HEK293 (cell line): ENCODE measurements at regions not wholly inside any gene's neighbourhood (a gene's known extent, or its start where the extent isn't known, plus 50 kb on each side); places are given as distances from the start of the nearest gene placed in this dataset.

Experiments
- MEIS1 ChIP-seq: sonication (generic); formaldehyde crosslinking; IDR thresholded peaks from 2 replicates; pipeline ENCODE4 v1.8.1; 2022; ENCODE audit warnings: missing genetic modification reagents, mild to moderate bottlenecking, borderline replicate concordance
- ZNF248 ChIP-seq: fragments of 450-650 bp; formaldehyde crosslinking; IDR thresholded peaks from 2 replicates; pipeline ENCODE4 v1.5.1; 2017; ENCODE audit warnings: missing biosample characterization, missing genetic modification characterization
- TF ChIP-seq, protein P1 (sequence below): fragments of 450-650 bp; formaldehyde crosslinking; IDR thresholded peaks from 2 replicates; pipeline ENCODE4 v1.5.1; 2016; ENCODE audit warnings: missing biosample characterization, missing genetic modification characterization, borderline replicate concordance
- TF ChIP-seq, protein P2 (sequence below): fragments of 450-650 bp; formaldehyde crosslinking; IDR thresholded peaks from 2 replicates; pipeline ENCODE4 v1.5.1; 2016; ENCODE audit warnings: missing biosample characterization, missing genetic modification characterization
- TF ChIP-seq, protein P3 (sequence below): fragments of 450-650 bp; IDR thresholded peaks from 2 replicates; pipeline ENCODE4 v1.5.1; 2018; ENCODE audit warnings: missing biosample characterization, mild to moderate bottlenecking, missing genetic modification characterization
- TF ChIP-seq, protein P4 (sequence below): fragments of 450-650 bp; formaldehyde crosslinking; IDR thresholded peaks from 2 replicates; pipeline ENCODE4 v1.5.1; 2016; ENCODE audit warnings: missing biosample characterization, missing genetic modification characterization

DNA sequence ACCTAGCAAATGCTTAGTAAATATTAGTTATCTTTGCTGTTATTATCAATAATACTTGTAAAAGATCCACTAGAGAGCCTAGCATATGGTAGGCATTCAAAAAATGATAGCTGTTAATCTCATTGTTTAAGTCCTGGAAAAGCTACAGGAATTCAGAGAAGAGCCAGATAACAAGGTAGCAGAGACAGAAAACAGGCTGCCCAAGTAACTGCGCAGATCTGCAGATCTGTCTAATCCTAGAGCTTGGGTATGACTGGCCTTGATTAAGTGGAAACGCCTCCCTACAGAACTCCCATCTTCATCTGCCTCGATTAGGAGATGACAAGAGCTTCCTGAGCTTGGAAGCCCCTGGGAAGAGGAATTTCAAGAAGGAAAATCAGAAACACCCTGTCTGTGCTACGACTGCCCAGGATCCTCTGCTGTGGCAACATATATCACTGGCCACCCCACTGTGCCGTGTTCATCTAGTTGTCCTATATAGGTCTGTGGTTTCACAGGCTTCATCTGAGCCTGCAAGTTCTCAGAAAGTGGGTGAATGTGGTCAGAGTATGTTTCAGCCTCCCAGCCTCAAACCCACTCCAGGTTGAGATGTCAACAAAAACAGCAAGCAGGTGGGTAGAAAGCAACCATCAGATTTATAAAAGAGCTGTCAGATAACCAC lies 151.5 kb upstream of the PKDCC start:
- TF ChIP-seq, protein P1, sequence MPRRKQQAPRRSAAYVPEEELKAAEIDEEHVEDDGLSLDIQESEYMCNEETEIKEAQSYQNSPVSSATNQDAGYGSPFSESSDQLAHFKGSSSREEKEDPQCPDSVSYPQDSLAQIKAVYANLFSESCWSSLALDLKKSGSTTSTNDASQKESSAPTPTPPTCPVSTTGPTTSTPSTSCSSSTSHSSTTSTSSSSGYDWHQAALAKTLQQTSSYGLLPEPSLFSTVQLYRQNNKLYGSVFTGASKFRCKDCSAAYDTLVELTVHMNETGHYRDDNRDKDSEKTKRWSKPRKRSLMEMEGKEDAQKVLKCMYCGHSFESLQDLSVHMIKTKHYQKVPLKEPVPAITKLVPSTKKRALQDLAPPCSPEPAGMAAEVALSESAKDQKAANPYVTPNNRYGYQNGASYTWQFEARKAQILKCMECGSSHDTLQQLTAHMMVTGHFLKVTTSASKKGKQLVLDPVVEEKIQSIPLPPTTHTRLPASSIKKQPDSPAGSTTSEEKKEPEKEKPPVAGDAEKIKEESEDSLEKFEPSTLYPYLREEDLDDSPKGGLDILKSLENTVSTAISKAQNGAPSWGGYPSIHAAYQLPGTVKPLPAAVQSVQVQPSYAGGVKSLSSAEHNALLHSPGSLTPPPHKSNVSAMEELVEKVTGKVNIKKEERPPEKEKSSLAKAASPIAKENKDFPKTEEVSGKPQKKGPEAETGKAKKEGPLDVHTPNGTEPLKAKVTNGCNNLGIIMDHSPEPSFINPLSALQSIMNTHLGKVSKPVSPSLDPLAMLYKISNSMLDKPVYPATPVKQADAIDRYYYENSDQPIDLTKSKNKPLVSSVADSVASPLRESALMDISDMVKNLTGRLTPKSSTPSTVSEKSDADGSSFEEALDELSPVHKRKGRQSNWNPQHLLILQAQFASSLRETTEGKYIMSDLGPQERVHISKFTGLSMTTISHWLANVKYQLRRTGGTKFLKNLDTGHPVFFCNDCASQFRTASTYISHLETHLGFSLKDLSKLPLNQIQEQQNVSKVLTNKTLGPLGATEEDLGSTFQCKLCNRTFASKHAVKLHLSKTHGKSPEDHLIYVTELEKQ (tag by site-specific recombination): no peak
- TF ChIP-seq ZNF248 (tag by site-specific recombination): no peak
- TF ChIP-seq, protein P2, sequence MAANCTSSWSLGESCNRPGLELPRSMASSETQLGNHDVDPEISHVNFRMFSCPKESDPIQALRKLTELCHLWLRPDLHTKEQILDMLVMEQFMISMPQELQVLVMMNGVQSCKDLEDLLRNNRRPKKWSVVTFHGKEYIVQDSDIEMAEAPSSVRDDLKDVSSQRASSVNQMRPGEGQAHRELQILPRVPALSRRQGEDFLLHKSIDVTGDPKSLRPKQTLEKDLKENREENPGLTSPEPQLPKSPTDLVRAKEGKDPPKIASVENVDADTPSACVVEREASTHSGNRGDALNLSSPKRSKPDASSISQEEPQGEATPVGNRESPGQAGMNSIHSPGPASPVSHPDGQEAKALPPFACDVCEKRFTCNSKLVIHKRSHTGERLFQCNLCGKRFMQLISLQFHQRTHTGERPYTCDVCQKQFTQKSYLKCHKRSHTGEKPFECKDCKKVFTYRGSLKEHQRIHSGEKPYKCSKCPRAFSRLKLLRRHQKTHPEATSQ: no peak
- TF ChIP-seq MEIS1: no peak
- TF ChIP-seq, protein P3, sequence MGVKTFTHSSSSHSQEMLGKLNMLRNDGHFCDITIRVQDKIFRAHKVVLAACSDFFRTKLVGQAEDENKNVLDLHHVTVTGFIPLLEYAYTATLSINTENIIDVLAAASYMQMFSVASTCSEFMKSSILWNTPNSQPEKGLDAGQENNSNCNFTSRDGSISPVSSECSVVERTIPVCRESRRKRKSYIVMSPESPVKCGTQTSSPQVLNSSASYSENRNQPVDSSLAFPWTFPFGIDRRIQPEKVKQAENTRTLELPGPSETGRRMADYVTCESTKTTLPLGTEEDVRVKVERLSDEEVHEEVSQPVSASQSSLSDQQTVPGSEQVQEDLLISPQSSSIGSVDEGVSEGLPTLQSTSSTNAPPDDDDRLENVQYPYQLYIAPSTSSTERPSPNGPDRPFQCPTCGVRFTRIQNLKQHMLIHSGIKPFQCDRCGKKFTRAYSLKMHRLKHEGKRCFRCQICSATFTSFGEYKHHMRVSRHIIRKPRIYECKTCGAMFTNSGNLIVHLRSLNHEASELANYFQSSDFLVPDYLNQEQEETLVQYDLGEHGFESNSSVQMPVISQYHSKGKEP (tag by site-specific recombination): no peak
- TF ChIP-seq, protein P4, sequence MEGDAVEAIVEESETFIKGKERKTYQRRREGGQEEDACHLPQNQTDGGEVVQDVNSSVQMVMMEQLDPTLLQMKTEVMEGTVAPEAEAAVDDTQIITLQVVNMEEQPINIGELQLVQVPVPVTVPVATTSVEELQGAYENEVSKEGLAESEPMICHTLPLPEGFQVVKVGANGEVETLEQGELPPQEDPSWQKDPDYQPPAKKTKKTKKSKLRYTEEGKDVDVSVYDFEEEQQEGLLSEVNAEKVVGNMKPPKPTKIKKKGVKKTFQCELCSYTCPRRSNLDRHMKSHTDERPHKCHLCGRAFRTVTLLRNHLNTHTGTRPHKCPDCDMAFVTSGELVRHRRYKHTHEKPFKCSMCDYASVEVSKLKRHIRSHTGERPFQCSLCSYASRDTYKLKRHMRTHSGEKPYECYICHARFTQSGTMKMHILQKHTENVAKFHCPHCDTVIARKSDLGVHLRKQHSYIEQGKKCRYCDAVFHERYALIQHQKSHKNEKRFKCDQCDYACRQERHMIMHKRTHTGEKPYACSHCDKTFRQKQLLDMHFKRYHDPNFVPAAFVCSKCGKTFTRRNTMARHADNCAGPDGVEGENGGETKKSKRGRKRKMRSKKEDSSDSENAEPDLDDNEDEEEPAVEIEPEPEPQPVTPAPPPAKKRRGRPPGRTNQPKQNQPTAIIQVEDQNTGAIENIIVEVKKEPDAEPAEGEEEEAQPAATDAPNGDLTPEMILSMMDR (tag by site-specific recombination): no peak
